K562 (cell line): ENCODE measurements at regions not wholly inside any gene's neighbourhood (a gene's known extent, or its start where the extent isn't known, plus 50 kb on each side); places are given as distances from the start of the nearest gene placed in this dataset.

ENCODE experiments used
- ATAC-seq: fragments of 200-7000 bp; cut with Tn5 transposase; 3 replicates; pipeline ENCODE4 v1.9.1; 2020; ENCODE audit warnings: moderate library complexity
- BruUV-seq: library from RNA; stranded (reverse); fragments of 400-500 nt; replicated peaks from 2 replicates; lab custom pipeline; 2021; lab: Mats Ljungman, UMichigan
- CTCF ChIA-PET: fragments of 300-600 bp; formaldehyde crosslinking; extraction: SDS; loops from one replicate; lab custom pipeline; 2021; ENCODE audit warnings: low intra/inter-chr PET ratio; lab: Yijun Ruan, JAX
- POLR2A ChIA-PET: fragments of 300-600, 350-650 bp; sonication (Branson Sonifier 250); formaldehyde crosslinking; extraction: SDS; loops from one replicate; lab custom pipeline; 2021; ENCODE audit warnings: antibody characterized with exemption, inconsistent platforms; lab: Yijun Ruan, JAX
- DNase-seq, 4 experiments: peaks; one replicate each; pipeline versions ENCODE4 v3.0.0 to v3.0.0-alpha.2; 2011 to 2018; ENCODE audit warnings: low spot score in 3 of 4, mixed read lengths in 3 of 4; ENCODE audit errors: extremely low read depth in 1 of 4
- FAIRE-seq: peaks from 2 replicates; lab custom pipeline; 2011; peaks lifted over from hg19 to GRCh38; lab: Jason Lieb, UNC
- H2AFZ ChIP-seq: 2 replicates; pipeline ENCODE4 v1.6.0; 2011; ENCODE audit warnings: low read depth, low read length, control low read depth, inconsistent platforms
- H3K27ac ChIP-seq: fragments of 200-600 bp; 3 replicates; pipeline ENCODE4 v1.8.0; 2011; ENCODE audit warnings: low read depth, mild to moderate bottlenecking, control low read depth, inconsistent platforms, low read length, moderate library complexity, mixed read lengths; ENCODE audit errors: extremely low read depth
- H3K27me3 ChIP-seq, 2 experiments: fragments of 300-600 bp in 1 of 2; 2 replicates in 1 of 2; 3 replicates in 1 of 2; pipeline versions ENCODE4 v1.6.0 to v1.8.0; 2011; ENCODE audit warnings: inconsistent platforms in 2 of 2, low read length in 2 of 2, mild to moderate bottlenecking in 1 of 2, mixed read lengths in 1 of 2, moderate library complexity in 1 of 2; ENCODE audit not compliant: control insufficient read depth in 2 of 2, insufficient read depth in 2 of 2
- H3K36me3 ChIP-seq: fragments of 300-600 bp; 3 replicates; pipeline ENCODE4 v1.8.0; 2011; ENCODE audit warnings: mild to moderate bottlenecking, low read length, inconsistent platforms; ENCODE audit not compliant: control insufficient read depth, insufficient read depth
- H3K4me1 ChIP-seq, 2 experiments: fragments of 200-600 bp in 1 of 2; replicated peaks in 1 of 2; 2 replicates in 1 of 2; 3 replicates in 1 of 2; pipeline versions ENCODE4 v1.5.1 to v1.8.0; 2011; ENCODE audit warnings: inconsistent platforms in 2 of 2, low read length in 2 of 2, mild to moderate bottlenecking in 1 of 2, mixed read lengths in 1 of 2, moderate library complexity in 1 of 2; ENCODE audit not compliant: control insufficient read depth in 2 of 2, insufficient read depth in 2 of 2
- H3K4me2 ChIP-seq: 2 replicates; pipeline ENCODE4 v1.6.1; 2011; ENCODE audit warnings: low read length, control low read depth, inconsistent platforms, mixed read lengths; ENCODE audit not compliant: insufficient read depth
- H3K4me3 ChIP-seq: fragments of 200-600 bp; sonication (generic), shearing (Covaris generic); 2 replicates; pipeline ENCODE4 v1.5.1; 2016; ENCODE audit warnings: control low read depth, inconsistent platforms
- H3K79me2 ChIP-seq: fragments of 200-600 bp; 3 replicates; pipeline ENCODE4 v1.8.0; 2011; ENCODE audit warnings: low read length, inconsistent platforms; ENCODE audit not compliant: control insufficient read depth, insufficient read depth
- H3K9ac ChIP-seq, 2 experiments: 2 replicates each; pipeline versions ENCODE4 v1.6.0 to v1.6.1; 2011; ENCODE audit warnings: low read depth in 2 of 2, low read length in 2 of 2, control low read depth in 1 of 2, inconsistent platforms in 1 of 2, mild to moderate bottlenecking in 1 of 2, mixed read lengths in 1 of 2; ENCODE audit not compliant: insufficient read depth in 1 of 2
- H3K9me1 ChIP-seq: one replicate; pipeline ENCODE4 v1.6.0; 2011; ENCODE audit warnings: inconsistent platforms, mild to moderate bottlenecking, low read length, moderate library complexity; ENCODE audit not compliant: control insufficient read depth, insufficient read depth
- H3K9me3 ChIP-seq: replicated peaks from 2 replicates; pipeline ENCODE4 v1.5.1; 2011; ENCODE audit warnings: low read depth, low read length, inconsistent platforms; ENCODE audit not compliant: control insufficient read depth, insufficient read depth
- H4K20me1 ChIP-seq: replicated peaks from 2 replicates; pipeline ENCODE4 v1.6.1; 2011; ENCODE audit warnings: low read length, inconsistent platforms, mixed read lengths; ENCODE audit not compliant: control insufficient read depth, insufficient read depth
- CREBBP ChIP-seq: IDR thresholded peaks from one replicate; pipeline ENCODE4 v1.6.1; 2012; ENCODE audit warnings: low read depth, mild to moderate bottlenecking, control low read depth, inconsistent platforms, low read length
- DMBX1 ChIP-seq: fragments of 250-450 bp; sonication (Bioruptor Pico); IDR thresholded peaks from 2 replicates; pipeline ENCODE4 v1.8.0; 2022; ENCODE audit warnings: inconsistent platforms, mild to moderate bottlenecking, moderate library complexity, borderline replicate concordance
- GATA2 ChIP-seq: sonication (generic); formaldehyde crosslinking; IDR thresholded peaks from 2 replicates; pipeline ENCODE4 v1.4.0; 2020; ENCODE audit warnings: mild to moderate bottlenecking, missing genetic modification reagents
- KAT7 ChIP-seq: sonication (generic); formaldehyde crosslinking; IDR thresholded peaks from 2 replicates; pipeline ENCODE4 v1.8.0; 2022; ENCODE audit warnings: missing genetic modification reagents, mild to moderate bottlenecking, borderline replicate concordance
- LARP7 ChIP-seq: fragments of 450-650 bp; IDR thresholded peaks from 2 replicates; pipeline ENCODE4 v1.6.1; 2016
- PHF8 ChIP-seq: fragments of 200-600 bp; sonication (generic); IDR thresholded peaks from 2 replicates; pipeline ENCODE4 v1.6.1; 2012; ENCODE audit warnings: mixed run types, mild to moderate bottlenecking, inconsistent platforms, low read length, moderate library complexity, borderline replicate concordance
- THRA ChIP-seq: fragments of 450-650 bp; IDR thresholded peaks from 2 replicates; pipeline ENCODE4 v1.6.1; 2017; ENCODE audit warnings: mild to moderate bottlenecking, moderate library complexity
- ZBTB7A ChIP-seq: IDR thresholded peaks from 2 replicates; pipeline ENCODE4 v1.6.1; 2011; ENCODE audit warnings: low read depth, mild to moderate bottlenecking, low read length, moderate library complexity, borderline replicate concordance; ENCODE audit not compliant: control insufficient read depth
- ZC3H4 ChIP-seq: sonication (generic); formaldehyde crosslinking; IDR thresholded peaks from 2 replicates; pipeline ENCODE4 v1.9.0; 2021; ENCODE audit warnings: missing genetic modification reagents, borderline replicate concordance
- ZNF143 ChIP-seq: sonication (generic); formaldehyde crosslinking; IDR thresholded peaks from 2 replicates; pipeline ENCODE4 v1.9.0; 2022; ENCODE audit warnings: mild to moderate bottlenecking, missing genetic modification reagents
- ZNF395 ChIP-seq: fragments of 200-800 bp; sonication (Bioruptor generic); IDR thresholded peaks from 2 replicates; pipeline ENCODE4 v1.6.1; 2017; ENCODE audit warnings: missing genetic modification characterization, missing compliant biosample characterization
- ZNF644 ChIP-seq: fragments of 200-800 bp; sonication (Bioruptor generic); IDR thresholded peaks from 2 replicates; pipeline ENCODE4 v1.6.1; 2016; ENCODE audit warnings: low read depth, missing genetic modification characterization, missing compliant biosample characterization
- ZNF696 ChIP-seq: fragments of 250-450 bp; sonication (Bioruptor Pico); conservative IDR thresholded peaks from 2 replicates; pipeline ENCODE4 v1.4.0; 2020; ENCODE audit warnings: mild to moderate bottlenecking, moderate library complexity
- WGBS: fragments of 100-300 bp; shearing (Covaris generic); methylation state at CpG from one replicate; pipeline ENCODE4 v1.1.6; 2016; ENCODE audit warnings: low coverage, mixed read lengths; ENCODE audit not compliant: insufficient coverage; ENCODE audit errors: missing lambda C conversion rate; 5-methylcytosine and 5-hydroxymethylcytosine counted together
- in situ Hi-C: fragments of 300-500 bp; cut with MboI; formaldehyde crosslinking; loops from 4 replicates; pipeline ENCODE4 v1.15.0; 2018; ENCODE audit warnings: inconsistent platforms, mixed read lengths
- intact Hi-C: fragments of 100-400 bp; cut with micrococcal nuclease; formaldehyde crosslinking; loops from 2 replicates; pipeline ENCODE4 v1.14.2; 2022
- TF ChIP-seq, protein P1 (sequence below), 2 experiments: fragments of 450-650 bp; conservative IDR thresholded peaks; 2 replicates each; pipeline ENCODE4 v1.6.1; 2017; ENCODE audit warnings: mild to moderate bottlenecking in 2 of 2, moderate library complexity in 2 of 2
- TF ChIP-seq, protein P2 (sequence below): fragments of 450-650 bp; formaldehyde crosslinking; IDR thresholded peaks from 2 replicates; pipeline ENCODE4 v1.4.0; 2020; ENCODE audit warnings: mild to moderate bottlenecking, moderate library complexity
- TF ChIP-seq, protein P3 (sequence below): fragments of 450-650 bp; formaldehyde crosslinking; IDR thresholded peaks from 2 replicates; pipeline ENCODE4 v1.4.0; 2022; ENCODE audit warnings: missing genetic modification characterization

- Histone ChIP-seq H4K20me1 (no peaks in the 10 kb centered on the region), H3K79me2 (no peaks in the 10 kb centered on the region), H3K36me3 (no peaks in the 10 kb centered on the region), H3K4me3 (no peak overlapping the region), H2AFZ (no peak overlapping the region), H3K9ac (no peak overlapping the region), H3K9me1 (no peaks in the 10 kb centered on the region), H3K4me1 (no peaks in the 10 kb centered on the region), H3K27me3 (no peaks in the 10 kb centered on the region), H3K4me2 (no peak overlapping the region), H3K9me3 (no peaks in the 10 kb centered on the region), H3K27ac (no peak overlapping the region)
- no peak for ATAC-seq
- ChIA-PET CTCF (no interaction called here), POLR2A (no interaction called here)
- FAIRE-seq: no peak
- intact Hi-C loops (no loop called here), in situ Hi-C loops (no loop called here)
- WGBS: 4% methylated on average over 3 of the region's 3 CpGs
- no TSS peak for BruUV-seq
- no peak for DNase-seq
- TF ChIP-seq, protein P1, sequence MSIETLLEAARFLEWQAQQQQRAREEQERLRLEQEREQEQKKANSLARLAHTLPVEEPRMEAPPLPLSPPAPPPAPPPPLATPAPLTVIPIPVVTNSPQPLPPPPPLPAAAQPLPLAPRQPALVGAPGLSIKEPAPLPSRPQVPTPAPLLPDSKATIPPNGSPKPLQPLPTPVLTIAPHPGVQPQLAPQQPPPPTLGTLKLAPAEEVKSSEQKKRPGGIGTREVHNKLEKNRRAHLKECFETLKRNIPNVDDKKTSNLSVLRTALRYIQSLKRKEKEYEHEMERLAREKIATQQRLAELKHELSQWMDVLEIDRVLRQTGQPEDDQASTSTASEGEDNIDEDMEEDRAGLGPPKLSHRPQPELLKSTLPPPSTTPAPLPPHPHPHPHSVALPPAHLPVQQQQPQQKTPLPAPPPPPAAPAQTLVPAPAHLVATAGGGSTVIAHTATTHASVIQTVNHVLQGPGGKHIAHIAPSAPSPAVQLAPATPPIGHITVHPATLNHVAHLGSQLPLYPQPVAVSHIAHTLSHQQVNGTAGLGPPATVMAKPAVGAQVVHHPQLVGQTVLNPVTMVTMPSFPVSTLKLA (conservative IDR thresholded peaks at IDR 0.05): no peak
- TF ChIP-seq ZNF143 (CRISPR knock-in tag) (no peak), ZNF395 (CRISPR knock-in tag) (no peak), ZC3H4 (CRISPR knock-in tag) (no peak), ZNF696 (CRISPR knock-in tag) (no peak), ZNF644 (tag) (no peak), GATA2 (no peak), THRA (no peak), KAT7 (CRISPR knock-in tag) (no peak), PHF8 (no peak), CREBBP (no peak), ZBTB7A (no peak), LARP7 (no peak), DMBX1 (CRISPR knock-in tag) (no peak)
- TF ChIP-seq, protein P2, sequence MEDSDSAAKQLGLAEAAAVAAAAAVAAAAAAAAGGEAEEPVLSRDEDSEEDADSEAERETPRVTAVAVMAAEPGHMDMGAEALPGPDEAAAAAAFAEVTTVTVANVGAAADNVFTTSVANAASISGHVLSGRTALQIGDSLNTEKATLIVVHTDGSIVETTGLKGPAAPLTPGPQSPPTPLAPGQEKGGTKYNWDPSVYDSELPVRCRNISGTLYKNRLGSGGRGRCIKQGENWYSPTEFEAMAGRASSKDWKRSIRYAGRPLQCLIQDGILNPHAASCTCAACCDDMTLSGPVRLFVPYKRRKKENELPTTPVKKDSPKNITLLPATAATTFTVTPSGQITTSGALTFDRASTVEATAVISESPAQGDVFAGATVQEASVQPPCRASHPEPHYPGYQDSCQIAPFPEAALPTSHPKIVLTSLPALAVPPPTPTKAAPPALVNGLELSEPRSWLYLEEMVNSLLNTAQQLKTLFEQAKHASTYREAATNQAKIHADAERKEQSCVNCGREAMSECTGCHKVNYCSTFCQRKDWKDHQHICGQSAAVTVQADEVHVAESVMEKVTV: no peak
- TF ChIP-seq, protein P3, sequence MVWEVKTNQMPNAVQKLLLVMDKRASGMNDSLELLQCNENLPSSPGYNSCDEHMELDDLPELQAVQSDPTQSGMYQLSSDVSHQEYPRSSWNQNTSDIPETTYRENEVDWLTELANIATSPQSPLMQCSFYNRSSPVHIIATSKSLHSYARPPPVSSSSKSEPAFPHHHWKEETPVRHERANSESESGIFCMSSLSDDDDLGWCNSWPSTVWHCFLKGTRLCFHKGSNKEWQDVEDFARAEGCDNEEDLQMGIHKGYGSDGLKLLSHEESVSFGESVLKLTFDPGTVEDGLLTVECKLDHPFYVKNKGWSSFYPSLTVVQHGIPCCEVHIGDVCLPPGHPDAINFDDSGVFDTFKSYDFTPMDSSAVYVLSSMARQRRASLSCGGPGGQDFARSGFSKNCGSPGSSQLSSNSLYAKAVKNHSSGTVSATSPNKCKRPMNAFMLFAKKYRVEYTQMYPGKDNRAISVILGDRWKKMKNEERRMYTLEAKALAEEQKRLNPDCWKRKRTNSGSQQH: no peak
Observed at GRCh38 chr18:67590571-67591141, 74.1 kb upstream of the DSEL start.
